Lung microvascular endothelial cell (primary cell): ENCODE measurements at regions not wholly inside any gene's neighbourhood (a gene's known extent, or its start where the extent isn't known, plus 50 kb on each side); places are given as distances from the start of the nearest gene placed in this dataset.
"Not testable (repeated sequence)": the region's sequence is repeated elsewhere in the genome, so short reads cannot be mapped to it uniquely, and the experiment has no call there.

ENCODE experiments used
- DNase-seq, 2 donors: peaks; one replicate each; pipeline versions ENCODE4 v3.0.0 to v3.0.0-alpha.2; 2010; ENCODE audit warnings: low read depth in 2 of 2

GRCh38 chr6:76788155-76788554, 675.1 kb downstream of the HTR1B start:
- DNase-seq = no peak

GRCh38 chr6:76779068-76779467, 684.2 kb downstream of the HTR1B start:
- DNase-seq = no peak

- peak in 1 of 2 donors; percentile 40 for DNase-seq
These were observed 686.4 kb downstream of the HTR1B start for GRCh38 chr6:76776876-76777275.

- peak in 1 of 2 donors; percentile 6 for DNase-seq
These were observed 688.4 kb downstream of the HTR1B start for GRCh38 chr6:76774781-76775384.

- no peak for DNase-seq
These were observed 690.3 kb downstream of the HTR1B start for GRCh38 chr6:76772951-76773350.

GRCh38 chr6:76771059-76771634, 692.1 kb downstream of the HTR1B start:
- DNase-seq = peak; percentile 39 to 89

GRCh38 chr6:76770281-76770680, 693.0 kb downstream of the HTR1B start:
- DNase-seq = no peak

GRCh38 chr6:76768556-76768955, 694.7 kb downstream of the HTR1B start:
- DNase-seq = no peak

- no peak for DNase-seq
These were observed 691.6 kb upstream of the IMPG1 start for GRCh38 chr6:76764057-76764456.

GRCh38 chr6:76752841-76753240, 680.4 kb upstream of the IMPG1 start:
- no peak for DNase-seq

- DNase-seq = not testable (repeated sequence)
These were observed 672.9 kb upstream of the IMPG1 start for GRCh38 chr6:76745388-76745787.

GRCh38 chr6:76744151-76744720, 671.8 kb upstream of the IMPG1 start:
- DNase-seq = not testable (repeated sequence)

- DNase-seq = peak in 1 of 2 donors; percentile 23
These were observed 670.5 kb upstream of the IMPG1 start for GRCh38 chr6:76742919-76743318.

GRCh38 chr6:76719449-76719848, 647.0 kb upstream of the IMPG1 start:
- DNase-seq = no peak

- DNase-seq = peak in 1 of 2 donors; percentile 28
These were observed 636.3 kb upstream of the IMPG1 start for GRCh38 chr6:76708641-76709331.

GRCh38 chr6:76707630-76708029, 635.2 kb upstream of the IMPG1 start:
- DNase-seq = no peak

GRCh38 chr6:76706631-76707030, 634.2 kb upstream of the IMPG1 start:
- no peak for DNase-seq

- DNase-seq = no peak
These were observed 633.6 kb upstream of the IMPG1 start for GRCh38 chr6:76706086-76706485.

- DNase-seq = no peak
These were observed 631.3 kb upstream of the IMPG1 start for GRCh38 chr6:76703786-76704185.

- no peak for DNase-seq
These were observed 630.8 kb upstream of the IMPG1 start for GRCh38 chr6:76703285-76703684.

- no peak for DNase-seq
These were observed 629.7 kb upstream of the IMPG1 start for GRCh38 chr6:76702187-76702586.

GRCh38 chr6:76701610-76702009, 629.1 kb upstream of the IMPG1 start:
- DNase-seq = no peak

- peak; percentile 43 to 56 for DNase-seq
These were observed 625.1 kb upstream of the IMPG1 start for GRCh38 chr6:76697585-76697984.
